K562 (cell line): ENCODE measurements at regions not wholly inside any gene's neighbourhood (a gene's known extent, or its start where the extent isn't known, plus 50 kb on each side); places are given as distances from the start of the nearest gene placed in this dataset.

Experiments used
- ATAC-seq: fragments of 200-7000 bp; cut with Tn5 transposase; 3 replicates; pipeline ENCODE4 v1.9.1; 2020; ENCODE audit warnings: moderate library complexity
- BruUV-seq: library from RNA; stranded (reverse); fragments of 400-500 nt; replicated peaks from 2 replicates; lab custom pipeline; 2021; lab: Mats Ljungman, UMichigan
- CTCF ChIA-PET: fragments of 300-600 bp; formaldehyde crosslinking; extraction: SDS; loops from one replicate; lab custom pipeline; 2021; ENCODE audit warnings: low intra/inter-chr PET ratio; lab: Yijun Ruan, JAX
- POLR2A ChIA-PET: fragments of 300-600, 350-650 bp; sonication (Branson Sonifier 250); formaldehyde crosslinking; extraction: SDS; loops from one replicate; lab custom pipeline; 2021; ENCODE audit warnings: antibody characterized with exemption, inconsistent platforms; lab: Yijun Ruan, JAX
- DNase-seq, 4 experiments: peaks; one replicate each; pipeline versions ENCODE4 v3.0.0 to v3.0.0-alpha.2; 2011 to 2018; ENCODE audit warnings: low spot score in 3 of 4, mixed read lengths in 3 of 4; ENCODE audit errors: extremely low read depth in 1 of 4
- FAIRE-seq: peaks from 2 replicates; lab custom pipeline; 2011; peaks lifted over from hg19 to GRCh38; lab: Jason Lieb, UNC
- H2AFZ ChIP-seq: 2 replicates; pipeline ENCODE4 v1.6.0; 2011; ENCODE audit warnings: low read depth, low read length, control low read depth, inconsistent platforms
- H3K27ac ChIP-seq: fragments of 200-600 bp; 3 replicates; pipeline ENCODE4 v1.8.0; 2011; ENCODE audit warnings: low read depth, mild to moderate bottlenecking, control low read depth, inconsistent platforms, low read length, moderate library complexity, mixed read lengths; ENCODE audit errors: extremely low read depth
- H3K27me3 ChIP-seq, 2 experiments: fragments of 300-600 bp in 1 of 2; 2 replicates in 1 of 2; 3 replicates in 1 of 2; pipeline versions ENCODE4 v1.6.0 to v1.8.0; 2011; ENCODE audit warnings: inconsistent platforms in 2 of 2, low read length in 2 of 2, mild to moderate bottlenecking in 1 of 2, mixed read lengths in 1 of 2, moderate library complexity in 1 of 2; ENCODE audit not compliant: control insufficient read depth in 2 of 2, insufficient read depth in 2 of 2
- H3K36me3 ChIP-seq: fragments of 300-600 bp; 3 replicates; pipeline ENCODE4 v1.8.0; 2011; ENCODE audit warnings: mild to moderate bottlenecking, low read length, inconsistent platforms; ENCODE audit not compliant: control insufficient read depth, insufficient read depth
- H3K4me1 ChIP-seq, 2 experiments: fragments of 200-600 bp in 1 of 2; replicated peaks in 1 of 2; 2 replicates in 1 of 2; 3 replicates in 1 of 2; pipeline versions ENCODE4 v1.5.1 to v1.8.0; 2011; ENCODE audit warnings: inconsistent platforms in 2 of 2, low read length in 2 of 2, mild to moderate bottlenecking in 1 of 2, mixed read lengths in 1 of 2, moderate library complexity in 1 of 2; ENCODE audit not compliant: control insufficient read depth in 2 of 2, insufficient read depth in 2 of 2
- H3K4me2 ChIP-seq: 2 replicates; pipeline ENCODE4 v1.6.1; 2011; ENCODE audit warnings: low read length, control low read depth, inconsistent platforms, mixed read lengths; ENCODE audit not compliant: insufficient read depth
- H3K4me3 ChIP-seq: fragments of 200-600 bp; sonication (generic), shearing (Covaris generic); 2 replicates; pipeline ENCODE4 v1.5.1; 2016; ENCODE audit warnings: control low read depth, inconsistent platforms
- H3K79me2 ChIP-seq: fragments of 200-600 bp; 3 replicates; pipeline ENCODE4 v1.8.0; 2011; ENCODE audit warnings: low read length, inconsistent platforms; ENCODE audit not compliant: control insufficient read depth, insufficient read depth
- H3K9ac ChIP-seq, 2 experiments: 2 replicates each; pipeline versions ENCODE4 v1.6.0 to v1.6.1; 2011; ENCODE audit warnings: low read depth in 2 of 2, low read length in 2 of 2, control low read depth in 1 of 2, inconsistent platforms in 1 of 2, mild to moderate bottlenecking in 1 of 2, mixed read lengths in 1 of 2; ENCODE audit not compliant: insufficient read depth in 1 of 2
- H3K9me1 ChIP-seq: one replicate; pipeline ENCODE4 v1.6.0; 2011; ENCODE audit warnings: inconsistent platforms, mild to moderate bottlenecking, low read length, moderate library complexity; ENCODE audit not compliant: control insufficient read depth, insufficient read depth
- H3K9me3 ChIP-seq: replicated peaks from 2 replicates; pipeline ENCODE4 v1.5.1; 2011; ENCODE audit warnings: low read depth, low read length, inconsistent platforms; ENCODE audit not compliant: control insufficient read depth, insufficient read depth
- H4K20me1 ChIP-seq: replicated peaks from 2 replicates; pipeline ENCODE4 v1.6.1; 2011; ENCODE audit warnings: low read length, inconsistent platforms, mixed read lengths; ENCODE audit not compliant: control insufficient read depth, insufficient read depth
- FOXM1 ChIP-seq, 2 experiments: fragments of 450-650 bp in 1 of 2; sonication (generic) in 1 of 2; formaldehyde crosslinking in 1 of 2; IDR thresholded peaks; 2 replicates each; pipeline versions ENCODE4 v1.6.1 to v1.9.0; 2017 to 2022; ENCODE audit warnings: low read depth in 2 of 2, mild to moderate bottlenecking in 2 of 2, missing genetic modification reagents in 1 of 2, moderate library complexity in 1 of 2
- GTF3C2 ChIP-seq: IDR thresholded peaks from 3 replicates; pipeline ENCODE4 v1.6.1; 2011; ENCODE audit warnings: borderline replicate concordance, mild to moderate bottlenecking, moderate library complexity; ENCODE audit not compliant: insufficient read length; ENCODE audit errors: extremely low read depth
- PHTF2 ChIP-seq: fragments of 250-450 bp; sonication (Bioruptor Pico); IDR thresholded peaks from 2 replicates; pipeline ENCODE4 v1.5.0; 2021; ENCODE audit warnings: mild to moderate bottlenecking
- SPI1 ChIP-seq: IDR thresholded peaks from 2 replicates; pipeline ENCODE4 v1.6.1; 2011; ENCODE audit warnings: low read depth, low read length, control low read depth, borderline replicate concordance
- WGBS: fragments of 100-300 bp; shearing (Covaris generic); methylation state at CpG from one replicate; pipeline ENCODE4 v1.1.6; 2016; ENCODE audit warnings: low coverage, mixed read lengths; ENCODE audit not compliant: insufficient coverage; ENCODE audit errors: missing lambda C conversion rate; 5-methylcytosine and 5-hydroxymethylcytosine counted together
- in situ Hi-C: fragments of 300-500 bp; cut with MboI; formaldehyde crosslinking; loops from 4 replicates; pipeline ENCODE4 v1.15.0; 2018; ENCODE audit warnings: inconsistent platforms, mixed read lengths
- intact Hi-C: fragments of 100-400 bp; cut with micrococcal nuclease; formaldehyde crosslinking; loops from 2 replicates; pipeline ENCODE4 v1.14.2; 2022
- TF ChIP-seq, protein P1 (sequence below): fragments of 250-450 bp; sonication (Bioruptor Pico); IDR thresholded peaks from 2 replicates; pipeline ENCODE4 v1.9.0; 2021; ENCODE audit warnings: mild to moderate bottlenecking, inconsistent platforms

DNA sequence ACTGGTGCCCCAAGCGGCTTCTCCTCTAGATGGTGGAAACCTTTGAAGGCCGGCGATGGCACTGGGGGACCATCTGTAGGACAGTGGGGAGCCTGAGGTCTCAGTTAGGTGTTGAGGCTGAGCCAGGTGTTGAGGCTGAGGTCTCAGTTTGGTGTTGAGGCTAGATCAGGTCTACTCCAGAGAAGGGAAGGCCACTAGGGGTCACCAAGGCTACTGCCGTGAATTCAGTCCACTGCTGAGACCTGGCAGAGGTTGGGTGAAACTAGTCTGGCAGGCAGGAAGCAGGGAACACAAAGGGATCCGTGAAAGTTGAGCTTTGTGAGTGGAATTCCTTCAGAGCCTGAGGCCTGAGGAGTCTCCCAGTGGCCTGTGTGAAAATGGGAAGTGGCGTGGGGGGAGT, 123.8 kb upstream of the FGF3 start (continued):
- 0 out of 2 replicates have a peak, but pooled peaks have one; percentile 43 for TF ChIP-seq SPI1

DNA sequence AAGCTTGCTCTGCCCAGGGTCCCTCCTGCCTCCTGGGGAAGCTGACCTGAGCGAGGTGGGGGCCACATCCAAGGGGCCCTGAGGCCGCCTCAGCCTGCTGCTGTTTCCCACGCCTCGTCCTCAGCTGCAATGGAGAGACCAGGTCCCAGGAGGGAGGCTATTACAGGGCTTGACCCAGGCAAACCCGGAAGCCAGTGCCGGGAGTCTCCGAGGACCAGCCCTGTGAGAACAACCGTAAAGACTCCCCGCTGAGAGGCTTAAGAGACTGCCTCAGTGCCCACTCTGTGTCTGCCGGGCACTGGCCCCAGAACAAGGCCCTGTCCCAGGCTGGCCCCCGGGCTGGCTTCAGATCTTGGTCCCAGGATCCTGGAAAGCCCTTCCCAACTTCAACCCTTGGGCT, 124.3 kb upstream of the FGF3 start:
- WGBS = 29% methylated on average over 10 of the region's 11 CpGs
- intact Hi-C loops = no loop called here
- DNase-seq (no peak), FAIRE-seq (no peak), ATAC-seq (no peak)
- peak overlapping the region in 1 of 2 experiments; percentile 41; a peak in 3 of 4 replicates for H3K9ac ChIP-seq
- H3K9me3 ChIP-seq = no peaks in the 10 kb centered on the region
- in situ Hi-C loops = no loop called here
- H3K36me3 ChIP-seq = no peaks in the 10 kb centered on the region
- BruUV-seq = no TSS peak
- ChIA-PET POLR2A (interaction anchor here (0.6 kb wide), 1 partner anchor 19 kb away, joined by 3 read pairs; no protein-coding TSS in a partner anchor), CTCF (no interaction called here)
- H3K4me1 ChIP-seq = peaks cover 15 to 53% of the 10 kb centered on the region in 2 experiments; a peak in 4 of 5 replicates
- H3K27ac ChIP-seq = no peak overlapping the region
- TF ChIP-seq, protein P1, sequence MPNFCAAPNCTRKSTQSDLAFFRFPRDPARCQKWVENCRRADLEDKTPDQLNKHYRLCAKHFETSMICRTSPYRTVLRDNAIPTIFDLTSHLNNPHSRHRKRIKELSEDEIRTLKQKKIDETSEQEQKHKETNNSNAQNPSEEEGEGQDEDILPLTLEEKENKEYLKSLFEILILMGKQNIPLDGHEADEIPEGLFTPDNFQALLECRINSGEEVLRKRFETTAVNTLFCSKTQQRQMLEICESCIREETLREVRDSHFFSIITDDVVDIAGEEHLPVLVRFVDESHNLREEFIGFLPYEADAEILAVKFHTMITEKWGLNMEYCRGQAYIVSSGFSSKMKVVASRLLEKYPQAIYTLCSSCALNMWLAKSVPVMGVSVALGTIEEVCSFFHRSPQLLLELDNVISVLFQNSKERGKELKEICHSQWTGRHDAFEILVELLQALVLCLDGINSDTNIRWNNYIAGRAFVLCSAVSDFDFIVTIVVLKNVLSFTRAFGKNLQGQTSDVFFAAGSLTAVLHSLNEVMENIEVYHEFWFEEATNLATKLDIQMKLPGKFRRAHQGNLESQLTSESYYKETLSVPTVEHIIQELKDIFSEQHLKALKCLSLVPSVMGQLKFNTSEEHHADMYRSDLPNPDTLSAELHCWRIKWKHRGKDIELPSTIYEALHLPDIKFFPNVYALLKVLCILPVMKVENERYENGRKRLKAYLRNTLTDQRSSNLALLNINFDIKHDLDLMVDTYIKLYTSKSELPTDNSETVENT (CRISPR knock-in tag) = no peak
- no peak for TF ChIP-seq FOXM1 (IDR thresholded peaks at IDR 0.05; ENCODE audit: low read depth)
- no peak for TF ChIP-seq FOXM1 (CRISPR knock-in tag; IDR thresholded peaks at IDR 0.05; ENCODE audit: low read depth)
- TF ChIP-seq GTF3C2 = no peak
- TF ChIP-seq PHTF2 (CRISPR knock-in tag) = no peak
- H3K4me2 ChIP-seq = no peak overlapping the region
- no peak overlapping the region for H3K4me3 ChIP-seq
- no peaks in the 10 kb centered on the region for H3K79me2 ChIP-seq
- H2AFZ ChIP-seq = peak overlapping the region; percentile 63
- peaks cover 0 to 29% of the 10 kb centered on the region in 2 experiments; a peak in 4 of 5 replicates for H3K27me3 ChIP-seq
- no peaks in the 10 kb centered on the region for H4K20me1 ChIP-seq
- H3K9me1 ChIP-seq = peaks cover 6% of the 10 kb centered on the region
